LNCAP (cell line): ENCODE measurements at regions not wholly inside any gene's neighbourhood (a gene's known extent, or its start where the extent isn't known, plus 50 kb on each side); places are given as distances from the start of the nearest gene placed in this dataset.

Experiments
- TF ChIP-seq, protein P1 (sequence below): fragments of 450-650 bp; IDR thresholded peaks from 2 replicates; pipeline ENCODE4 v1.5.1; 2017; ENCODE audit warnings: mild to moderate bottlenecking

DNA sequence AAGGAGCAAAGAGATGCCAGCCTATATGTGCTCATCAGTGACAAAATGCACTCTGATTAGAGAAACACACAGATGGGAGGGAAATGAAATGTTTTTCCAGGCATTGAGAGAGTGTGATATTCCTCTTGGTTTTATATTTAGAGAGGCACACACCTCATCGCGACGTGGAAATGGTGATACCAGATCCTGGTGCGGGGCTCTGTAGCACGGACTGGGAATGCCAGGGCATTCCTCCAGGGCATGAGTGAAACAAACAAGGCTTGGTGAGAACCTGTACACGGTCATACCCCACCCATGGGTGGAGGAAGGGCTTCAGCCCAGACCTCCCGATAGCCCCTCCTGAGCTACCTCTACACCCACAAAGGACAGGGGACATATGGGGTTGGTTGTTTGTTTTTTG is 280.2 kb downstream of the C16orf95 start:
- TF ChIP-seq, protein P1, sequence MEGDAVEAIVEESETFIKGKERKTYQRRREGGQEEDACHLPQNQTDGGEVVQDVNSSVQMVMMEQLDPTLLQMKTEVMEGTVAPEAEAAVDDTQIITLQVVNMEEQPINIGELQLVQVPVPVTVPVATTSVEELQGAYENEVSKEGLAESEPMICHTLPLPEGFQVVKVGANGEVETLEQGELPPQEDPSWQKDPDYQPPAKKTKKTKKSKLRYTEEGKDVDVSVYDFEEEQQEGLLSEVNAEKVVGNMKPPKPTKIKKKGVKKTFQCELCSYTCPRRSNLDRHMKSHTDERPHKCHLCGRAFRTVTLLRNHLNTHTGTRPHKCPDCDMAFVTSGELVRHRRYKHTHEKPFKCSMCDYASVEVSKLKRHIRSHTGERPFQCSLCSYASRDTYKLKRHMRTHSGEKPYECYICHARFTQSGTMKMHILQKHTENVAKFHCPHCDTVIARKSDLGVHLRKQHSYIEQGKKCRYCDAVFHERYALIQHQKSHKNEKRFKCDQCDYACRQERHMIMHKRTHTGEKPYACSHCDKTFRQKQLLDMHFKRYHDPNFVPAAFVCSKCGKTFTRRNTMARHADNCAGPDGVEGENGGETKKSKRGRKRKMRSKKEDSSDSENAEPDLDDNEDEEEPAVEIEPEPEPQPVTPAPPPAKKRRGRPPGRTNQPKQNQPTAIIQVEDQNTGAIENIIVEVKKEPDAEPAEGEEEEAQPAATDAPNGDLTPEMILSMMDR, result no peak

DNA sequence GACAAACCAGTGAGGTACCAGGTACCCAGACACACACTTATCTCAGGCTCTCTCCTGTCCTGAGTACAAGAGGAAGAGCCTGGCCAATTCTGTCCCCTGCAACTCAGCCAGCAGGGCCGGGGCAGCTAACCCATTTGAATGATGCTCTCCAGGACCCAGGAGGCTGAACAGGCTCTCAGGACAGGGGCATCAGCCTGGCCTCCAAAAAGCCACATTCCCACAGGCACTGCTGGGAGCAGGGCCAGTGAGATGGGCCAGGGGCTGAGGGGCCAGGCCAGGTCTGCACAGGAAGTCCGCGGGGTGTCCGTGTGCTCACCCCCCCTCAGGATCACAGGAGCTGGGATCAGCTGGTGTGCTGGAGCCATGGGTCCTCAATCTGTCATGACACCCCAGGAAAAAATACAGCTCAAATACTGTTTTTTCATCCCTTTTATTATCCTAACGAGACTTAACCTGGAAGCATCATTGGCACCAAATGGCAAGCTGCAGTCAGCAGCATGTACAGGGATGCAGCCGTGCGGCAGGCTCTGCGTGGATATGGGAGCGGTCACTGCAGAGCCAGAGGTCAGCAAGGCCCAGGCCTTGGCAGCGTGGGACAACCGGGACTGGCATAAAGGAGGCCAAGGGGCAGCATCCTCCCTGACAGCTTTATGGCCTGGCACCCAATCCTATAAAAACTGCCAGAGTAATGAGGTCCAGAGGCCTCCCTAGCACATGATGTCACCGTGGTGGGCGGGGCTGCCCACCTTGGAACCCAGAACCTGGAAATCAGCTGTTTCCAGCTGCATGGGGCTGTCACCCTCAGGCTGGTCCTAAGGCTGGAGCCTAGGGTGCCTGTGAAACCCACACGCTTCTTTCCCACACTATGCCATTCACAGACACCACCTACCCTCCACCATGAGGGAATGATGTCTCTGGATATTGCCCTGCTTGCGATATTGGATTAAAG is 276.7 kb downstream of the C16orf95 start:
- TF ChIP-seq, protein P1, result no peak

DNA sequence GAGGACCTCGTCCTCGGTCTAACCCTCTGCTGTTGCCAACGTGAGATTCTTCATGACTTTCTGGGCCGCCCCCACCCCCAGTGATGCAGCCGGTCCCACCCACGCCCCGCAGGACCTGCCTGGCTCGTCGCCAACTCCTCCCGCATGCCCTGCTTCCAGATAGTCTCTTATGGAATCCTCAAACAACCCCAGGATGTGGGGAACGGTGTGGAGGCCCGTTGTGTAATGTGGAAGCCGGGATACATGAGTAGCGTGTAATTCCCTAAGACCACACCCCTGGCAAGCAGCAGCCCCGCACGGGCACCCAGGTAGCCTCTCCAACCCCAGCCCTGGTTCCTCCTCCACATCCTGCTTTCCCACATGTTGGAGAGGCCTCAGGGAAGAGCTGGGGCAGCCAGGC is 275.9 kb downstream of the C16orf95 start:
- TF ChIP-seq, protein P1, result no peak

DNA sequence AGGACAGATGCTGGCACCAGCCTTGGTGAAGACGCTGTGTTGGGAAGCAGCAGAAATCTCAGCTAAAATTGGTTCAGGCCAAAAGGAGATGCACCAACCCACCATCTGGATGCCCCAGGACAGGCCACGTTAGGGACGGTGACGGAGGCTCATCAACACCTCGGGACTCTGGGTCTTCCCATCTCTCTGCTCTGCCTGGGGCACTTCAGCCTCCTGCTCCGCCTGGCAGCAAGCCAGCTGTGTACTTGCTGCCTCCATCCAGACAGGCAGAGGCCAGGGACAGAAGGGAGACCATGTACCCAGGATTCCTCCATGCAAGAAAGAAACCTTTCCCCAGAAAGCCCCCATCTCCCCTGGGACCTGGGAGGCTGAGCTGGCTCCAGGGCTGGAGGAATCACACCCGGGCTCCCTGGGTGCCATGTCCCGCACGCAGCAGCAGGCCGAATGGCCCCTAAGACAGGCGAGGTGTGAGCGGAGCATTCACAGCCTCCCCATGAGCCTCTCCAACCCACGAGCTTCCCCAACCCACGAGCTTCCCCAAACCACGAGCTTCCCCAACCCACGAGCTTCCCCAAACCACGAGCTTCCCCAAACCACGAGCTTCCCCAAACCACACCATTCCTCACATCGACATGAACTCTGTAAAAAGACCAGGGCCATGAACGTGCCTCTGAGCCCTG is 274.5 kb downstream of the C16orf95 start:
- TF ChIP-seq, protein P1, result no peak

DNA sequence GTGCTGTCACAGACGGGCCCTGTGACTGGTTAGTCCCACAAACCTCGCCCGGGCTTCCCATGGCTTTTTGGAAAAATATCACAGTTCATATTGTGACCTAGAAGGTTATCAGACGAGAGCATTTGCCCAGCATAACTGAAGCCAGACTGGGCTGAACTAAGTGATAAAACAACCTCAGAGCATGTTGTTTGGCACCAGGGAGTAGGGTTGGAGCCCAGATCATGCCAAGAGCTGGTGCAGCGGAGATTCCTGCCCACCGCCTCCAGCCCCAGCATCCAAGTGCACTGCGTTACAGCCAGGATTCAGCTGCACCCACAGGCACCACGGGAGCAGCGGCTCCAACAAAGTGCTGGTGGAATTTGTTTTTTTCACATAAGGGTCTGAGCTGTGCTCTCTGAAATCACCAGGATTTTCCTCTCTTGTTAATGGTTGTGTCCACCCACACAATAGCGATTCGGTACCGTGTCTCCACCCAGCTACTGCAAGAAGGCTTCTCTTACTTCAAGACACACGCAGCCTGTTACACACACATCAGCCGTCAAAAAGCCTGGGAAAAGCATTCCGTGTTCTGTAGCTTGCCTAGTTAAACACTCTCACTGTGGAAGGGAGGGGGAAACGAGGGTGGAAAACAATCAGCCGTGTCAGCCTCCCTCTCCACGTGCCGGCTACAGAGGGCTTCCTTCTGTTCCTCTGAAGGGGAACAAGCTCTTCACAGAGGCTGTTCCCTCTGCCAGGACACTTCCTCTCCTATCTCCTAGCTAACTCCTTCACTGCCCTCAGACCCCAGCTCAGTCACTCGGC is 273.8 kb downstream of the C16orf95 start:
- TF ChIP-seq, protein P1, result no peak

DNA sequence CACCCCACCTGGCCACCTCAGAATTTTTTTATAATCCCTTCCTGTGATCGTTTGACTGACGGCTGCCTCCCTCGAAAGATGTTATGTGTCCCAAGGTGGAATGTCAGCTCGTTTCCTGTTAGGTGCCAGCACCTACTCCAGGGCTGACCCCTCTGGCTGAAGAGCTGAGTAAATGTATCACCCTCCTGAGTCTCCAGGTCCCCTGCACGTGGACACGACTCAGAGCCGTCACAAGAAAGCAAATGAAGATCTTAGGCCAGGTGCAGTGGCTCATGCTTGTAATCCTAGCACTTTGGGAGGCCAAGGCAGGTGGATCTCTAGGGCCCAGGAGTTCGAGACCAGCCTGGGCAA is 273.2 kb downstream of the C16orf95 start:
- TF ChIP-seq, protein P1, result no peak

DNA sequence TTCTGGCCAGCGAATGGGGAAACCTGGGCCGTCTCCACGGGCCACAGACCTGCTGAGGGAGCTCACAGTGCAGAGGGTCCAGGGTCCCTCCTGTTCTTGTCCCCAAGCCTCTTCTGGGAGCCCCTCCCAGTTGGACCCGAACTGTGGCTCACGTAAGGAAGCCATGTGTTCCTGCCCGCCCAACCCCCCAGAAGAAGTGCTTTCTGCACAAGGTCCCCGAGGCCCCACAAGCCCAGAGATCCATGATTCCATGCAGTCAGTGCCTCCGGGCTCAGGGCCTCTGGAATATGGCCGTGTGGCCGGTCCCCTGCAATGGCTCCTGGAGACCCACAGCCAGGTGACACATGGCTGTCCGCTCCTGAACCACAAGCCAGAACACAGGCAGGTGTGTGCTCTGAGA is 272.4 kb downstream of the C16orf95 start:
- TF ChIP-seq, protein P1, result no peak
